ENCODE measurements at regions not wholly inside any gene's neighbourhood (a gene's known extent, or its start where the extent isn't known, plus 50 kb on each side); places are given as distances from the start of the nearest gene placed in this dataset.

DNA sequence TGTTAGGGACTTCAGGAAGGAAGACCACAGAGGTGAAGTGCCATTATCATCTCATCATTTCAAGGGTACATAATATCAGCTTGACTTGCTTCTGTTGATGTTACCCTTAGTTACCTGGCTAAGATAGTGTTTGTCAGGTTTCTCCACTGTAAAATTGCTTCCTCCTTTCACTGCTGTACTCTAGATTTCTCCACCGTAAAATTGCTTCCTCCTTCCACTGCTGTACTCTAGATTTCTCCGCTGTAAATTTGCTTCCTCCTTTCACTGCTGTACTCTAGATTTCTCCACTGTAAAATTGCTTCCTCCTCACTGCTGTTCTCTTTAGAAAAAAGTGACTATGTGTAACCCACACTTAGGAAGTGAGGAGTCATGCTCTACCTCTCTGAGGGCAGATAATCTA, 1460.3 kb downstream of the SUCLG1 start:
- H3K4me3 ChIP-seq, result no peak overlapping the region
- TF ChIP-seq, protein P1, sequence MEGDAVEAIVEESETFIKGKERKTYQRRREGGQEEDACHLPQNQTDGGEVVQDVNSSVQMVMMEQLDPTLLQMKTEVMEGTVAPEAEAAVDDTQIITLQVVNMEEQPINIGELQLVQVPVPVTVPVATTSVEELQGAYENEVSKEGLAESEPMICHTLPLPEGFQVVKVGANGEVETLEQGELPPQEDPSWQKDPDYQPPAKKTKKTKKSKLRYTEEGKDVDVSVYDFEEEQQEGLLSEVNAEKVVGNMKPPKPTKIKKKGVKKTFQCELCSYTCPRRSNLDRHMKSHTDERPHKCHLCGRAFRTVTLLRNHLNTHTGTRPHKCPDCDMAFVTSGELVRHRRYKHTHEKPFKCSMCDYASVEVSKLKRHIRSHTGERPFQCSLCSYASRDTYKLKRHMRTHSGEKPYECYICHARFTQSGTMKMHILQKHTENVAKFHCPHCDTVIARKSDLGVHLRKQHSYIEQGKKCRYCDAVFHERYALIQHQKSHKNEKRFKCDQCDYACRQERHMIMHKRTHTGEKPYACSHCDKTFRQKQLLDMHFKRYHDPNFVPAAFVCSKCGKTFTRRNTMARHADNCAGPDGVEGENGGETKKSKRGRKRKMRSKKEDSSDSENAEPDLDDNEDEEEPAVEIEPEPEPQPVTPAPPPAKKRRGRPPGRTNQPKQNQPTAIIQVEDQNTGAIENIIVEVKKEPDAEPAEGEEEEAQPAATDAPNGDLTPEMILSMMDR (IDR thresholded peaks at IDR 0.05), result no peak
- TF ChIP-seq, protein P2, sequence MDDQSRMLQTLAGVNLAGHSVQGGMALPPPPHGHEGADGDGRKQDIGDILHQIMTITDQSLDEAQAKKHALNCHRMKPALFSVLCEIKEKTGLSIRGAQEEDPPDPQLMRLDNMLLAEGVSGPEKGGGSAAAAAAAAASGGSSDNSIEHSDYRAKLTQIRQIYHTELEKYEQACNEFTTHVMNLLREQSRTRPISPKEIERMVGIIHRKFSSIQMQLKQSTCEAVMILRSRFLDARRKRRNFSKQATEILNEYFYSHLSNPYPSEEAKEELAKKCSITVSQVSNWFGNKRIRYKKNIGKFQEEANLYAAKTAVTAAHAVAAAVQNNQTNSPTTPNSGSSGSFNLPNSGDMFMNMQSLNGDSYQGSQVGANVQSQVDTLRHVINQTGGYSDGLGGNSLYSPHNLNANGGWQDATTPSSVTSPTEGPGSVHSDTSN (IDR thresholded peaks at IDR 0.05), result no peak
- TF ChIP-seq EHF (CRISPR knock-in tag; IDR thresholded peaks at IDR 0.05) (no peak), PHF8 (IDR thresholded peaks at IDR 0.05; ENCODE audit: borderline replicate concordance, low read depth) (no peak), HOXA7 (CRISPR knock-in tag; IDR thresholded peaks at IDR 0.05) (no peak), HOXB13 (CRISPR knock-in tag; IDR thresholded peaks at IDR 0.05; ENCODE audit: low read depth) (no peak), BHLHE40 (IDR thresholded peaks at IDR 0.05; ENCODE audit: low read depth, low read length) (no peak), CEBPB (IDR thresholded peaks at IDR 0.05) (no peak), EP300 (IDR thresholded peaks at IDR 0.05) (no peak), ESRRA (IDR thresholded peaks at IDR 0.05; ENCODE audit: borderline replicate concordance, low read length) (no peak), JUNB (IDR thresholded peaks at IDR 0.05) (no peak)
- TF ChIP-seq, protein P3, sequence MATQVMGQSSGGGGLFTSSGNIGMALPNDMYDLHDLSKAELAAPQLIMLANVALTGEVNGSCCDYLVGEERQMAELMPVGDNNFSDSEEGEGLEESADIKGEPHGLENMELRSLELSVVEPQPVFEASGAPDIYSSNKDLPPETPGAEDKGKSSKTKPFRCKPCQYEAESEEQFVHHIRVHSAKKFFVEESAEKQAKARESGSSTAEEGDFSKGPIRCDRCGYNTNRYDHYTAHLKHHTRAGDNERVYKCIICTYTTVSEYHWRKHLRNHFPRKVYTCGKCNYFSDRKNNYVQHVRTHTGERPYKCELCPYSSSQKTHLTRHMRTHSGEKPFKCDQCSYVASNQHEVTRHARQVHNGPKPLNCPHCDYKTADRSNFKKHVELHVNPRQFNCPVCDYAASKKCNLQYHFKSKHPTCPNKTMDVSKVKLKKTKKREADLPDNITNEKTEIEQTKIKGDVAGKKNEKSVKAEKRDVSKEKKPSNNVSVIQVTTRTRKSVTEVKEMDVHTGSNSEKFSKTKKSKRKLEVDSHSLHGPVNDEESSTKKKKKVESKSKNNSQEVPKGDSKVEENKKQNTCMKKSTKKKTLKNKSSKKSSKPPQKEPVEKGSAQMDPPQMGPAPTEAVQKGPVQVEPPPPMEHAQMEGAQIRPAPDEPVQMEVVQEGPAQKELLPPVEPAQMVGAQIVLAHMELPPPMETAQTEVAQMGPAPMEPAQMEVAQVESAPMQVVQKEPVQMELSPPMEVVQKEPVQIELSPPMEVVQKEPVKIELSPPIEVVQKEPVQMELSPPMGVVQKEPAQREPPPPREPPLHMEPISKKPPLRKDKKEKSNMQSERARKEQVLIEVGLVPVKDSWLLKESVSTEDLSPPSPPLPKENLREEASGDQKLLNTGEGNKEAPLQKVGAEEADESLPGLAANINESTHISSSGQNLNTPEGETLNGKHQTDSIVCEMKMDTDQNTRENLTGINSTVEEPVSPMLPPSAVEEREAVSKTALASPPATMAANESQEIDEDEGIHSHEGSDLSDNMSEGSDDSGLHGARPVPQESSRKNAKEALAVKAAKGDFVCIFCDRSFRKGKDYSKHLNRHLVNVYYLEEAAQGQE (IDR thresholded peaks at IDR 0.05), result no peak
- peaks cover 5% of the 10 kb centered on the region; the same call in 1 of the 3 replicates for H3K9me3 ChIP-seq
- H3K4me2 ChIP-seq, result no peak overlapping the region
- ChIA-PET CTCF (no interaction called here), POLR2A (no interaction called here)
- DNase-seq (ENCODE audit: low read depth in 1 of 2, low spot score in 1 of 2) (no peak), FAIRE-seq (no peak), ATAC-seq (no peak)
- H3K27ac ChIP-seq, result no peak overlapping the region
- H3K4me1 ChIP-seq, result no peaks in the 10 kb centered on the region
- WGBS (ENCODE audit: missing lambda C conversion rate), result 42% methylated on average over 2 of the region's 2 CpGs

DNA sequence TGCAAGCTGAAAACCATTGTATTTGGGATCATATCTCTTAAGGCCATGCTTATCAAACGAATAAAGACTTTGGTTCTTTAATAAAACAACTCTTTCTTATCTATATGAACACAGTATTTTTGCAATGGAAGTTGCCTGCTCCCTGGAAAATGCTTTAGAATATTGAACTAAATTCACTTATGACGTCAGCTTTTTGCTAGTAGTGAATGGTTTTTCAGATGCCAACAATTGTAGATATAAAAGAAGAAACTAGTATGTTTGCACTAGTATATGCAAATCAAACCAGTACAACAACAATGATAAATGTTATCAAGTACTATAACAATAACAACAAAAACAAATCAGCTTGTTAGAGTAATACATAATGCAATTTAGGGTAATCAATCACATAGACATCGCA, 1462.9 kb downstream of the SUCLG1 start:
- Histone ChIP-seq H3K4me3 (no peak overlapping the region), H3K27ac (no peak overlapping the region), H3K9me3 (peaks cover 6% of the 10 kb centered on the region; the same call in 1 of the 3 replicates), H3K4me1 (no peaks in the 10 kb centered on the region), H3K4me2 (no peak overlapping the region)
- FAIRE-seq (no peak), ATAC-seq (no peak), DNase-seq (ENCODE audit: low read depth in 1 of 2, low spot score in 1 of 2) (no peak)
- ChIA-PET POLR2A (no interaction called here), CTCF (interaction anchor here (1.3 kb wide), 1 partner anchor 10 kb away, joined by 4 read pairs; no protein-coding TSS in a partner anchor)
- no peak for TF ChIP-seq EHMT2 (IDR thresholded peaks at IDR 0.05; ENCODE audit: low read depth)
- no peak for TF ChIP-seq NR3C1 (IDR thresholded peaks at IDR 0.05)
- TF ChIP-seq POLR2AphosphoS2 (conservative IDR thresholded peaks at IDR 0.05; ENCODE audit: low read length), result no peak
- TF ChIP-seq HOXA7 (CRISPR knock-in tag; IDR thresholded peaks at IDR 0.05), result no peak
- no peak for TF ChIP-seq NPAS2 (CRISPR knock-in tag; IDR thresholded peaks at IDR 0.05; ENCODE audit: borderline replicate concordance)
- no peak for TF ChIP-seq ESRRA (IDR thresholded peaks at IDR 0.05; ENCODE audit: borderline replicate concordance, low read length)
- no peak for TF ChIP-seq TP53 (CRISPR knock-in tag; IDR thresholded peaks at IDR 0.05)
- no peak for TF ChIP-seq ZFP36 (IDR thresholded peaks at IDR 0.05; ENCODE audit: borderline replicate concordance, partially characterized antibody)
- TF ChIP-seq ZNF302 (CRISPR knock-in tag; IDR thresholded peaks at IDR 0.05), result no peak
- TF ChIP-seq, protein P4, sequence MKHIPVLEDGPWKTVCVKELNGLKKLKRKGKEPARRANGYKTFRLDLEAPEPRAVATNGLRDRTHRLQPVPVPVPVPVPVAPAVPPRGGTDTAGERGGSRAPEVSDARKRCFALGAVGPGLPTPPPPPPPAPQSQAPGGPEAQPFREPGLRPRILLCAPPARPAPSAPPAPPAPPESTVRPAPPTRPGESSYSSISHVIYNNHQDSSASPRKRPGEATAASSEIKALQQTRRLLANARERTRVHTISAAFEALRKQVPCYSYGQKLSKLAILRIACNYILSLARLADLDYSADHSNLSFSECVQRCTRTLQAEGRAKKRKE (CRISPR knock-in tag; IDR thresholded peaks at IDR 0.05; ENCODE audit: low read depth), result no peak
- TF ChIP-seq JUNB (IDR thresholded peaks at IDR 0.05), result no peak
- TF ChIP-seq, protein P2 (IDR thresholded peaks at IDR 0.05), result no peak
- no peak for TF ChIP-seq ZC3H11A (IDR thresholded peaks at IDR 0.05)
- TF ChIP-seq KDM5A (IDR thresholded peaks at IDR 0.05), result no peak
- no peak for TF ChIP-seq CHD4 (IDR thresholded peaks at IDR 0.05; ENCODE audit: borderline replicate concordance)
- TF ChIP-seq, protein P5, sequence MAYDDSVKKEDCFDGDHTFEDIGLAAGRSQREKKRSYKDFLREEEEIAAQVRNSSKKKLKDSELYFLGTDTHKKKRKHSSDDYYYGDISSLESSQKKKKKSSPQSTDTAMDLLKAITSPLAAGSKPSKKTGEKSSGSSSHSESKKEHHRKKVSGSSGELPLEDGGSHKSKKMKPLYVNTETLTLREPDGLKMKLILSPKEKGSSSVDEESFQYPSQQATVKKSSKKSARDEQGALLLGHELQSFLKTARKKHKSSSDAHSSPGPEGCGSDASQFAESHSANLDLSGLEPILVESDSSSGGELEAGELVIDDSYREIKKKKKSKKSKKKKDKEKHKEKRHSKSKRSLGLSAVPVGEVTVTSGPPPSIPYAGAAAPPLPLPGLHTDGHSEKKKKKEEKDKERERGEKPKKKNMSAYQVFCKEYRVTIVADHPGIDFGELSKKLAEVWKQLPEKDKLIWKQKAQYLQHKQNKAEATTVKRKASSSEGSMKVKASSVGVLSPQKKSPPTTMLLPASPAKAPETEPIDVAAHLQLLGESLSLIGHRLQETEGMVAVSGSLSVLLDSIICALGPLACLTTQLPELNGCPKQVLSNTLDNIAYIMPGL (CRISPR knock-in tag; IDR thresholded peaks at IDR 0.05; ENCODE audit: borderline replicate concordance), result no peak
- no peak for TF ChIP-seq BHLHE40 (IDR thresholded peaks at IDR 0.05; ENCODE audit: low read depth, low read length)
- no peak for TF ChIP-seq MAFK (IDR thresholded peaks at IDR 0.05; ENCODE audit: partially characterized antibody)
- no peak for TF ChIP-seq EP300 (IDR thresholded peaks at IDR 0.05)
- TF ChIP-seq RARB (CRISPR knock-in tag; IDR thresholded peaks at IDR 0.05), result no peak
- WGBS (ENCODE audit: missing lambda C conversion rate), result 20% methylated on average over 3 of the region's 3 CpGs
